HCT116 (cell line): ENCODE measurements at regions not wholly inside any gene's neighbourhood (a gene's known extent, or its start where the extent isn't known, plus 50 kb on each side); places are given as distances from the start of the nearest gene placed in this dataset.
"Not testable (repeated sequence)": the region's sequence is repeated elsewhere in the genome, so short reads cannot be mapped to it uniquely, and the experiment has no call there.

ENCODE experiments used
- ATAC-seq: fragments of 200-7000 bp; cut with Tn5 transposase; 2 replicates; pipeline ENCODE4 v1.9.1; 2020; ENCODE audit warnings: mild to moderate bottlenecking, moderate library complexity
- BruUV-seq: library from RNA; stranded (reverse); fragments of 400-500 nt; replicated peaks from 2 replicates; lab custom pipeline; 2021; lab: Mats Ljungman, UMichigan
- CTCF ChIA-PET: fragments of 300-600 bp; sonication (Branson Sonifier 250); formaldehyde crosslinking; loops from one replicate; lab custom pipeline; 2021; ENCODE audit warnings: antibody characterized with exemption; lab: Charles Lee
- POLR2A ChIA-PET: fragments of 300-600, 350-600 bp; sonication (Branson Sonifier 250); formaldehyde crosslinking; loops from one replicate; lab custom pipeline; 2021; ENCODE audit warnings: antibody characterized with exemption; lab: Charles Lee
- RAD21 ChIA-PET, 2 experiments: fragments of 300-600 bp; sonication (Branson Sonifier 250); formaldehyde crosslinking; loops; one replicate each; lab custom pipeline; 2023; ENCODE audit warnings: low total read pairs in 2 of 2; ENCODE audit not compliant: uncharacterized antibody in 2 of 2, unreplicated experiment in 2 of 2, low non-redundant PET in 1 of 2; lab: Charles Lee
- DNase-seq: peaks from one replicate; pipeline ENCODE4 v3.0.0-alpha.2; 2010; ENCODE audit warnings: low read depth, low spot score
- H2AFZ ChIP-seq: fragments of 200-600 bp; shearing (Covaris generic), sonication (generic); 2 replicates; pipeline ENCODE4 v1.6.1; 2017; ENCODE audit warnings: low read depth, mixed run types, mixed read lengths, antibody characterized with exemption, low read length; ENCODE audit not compliant: poor library complexity, severe bottlenecking
- H3K27ac ChIP-seq: 2 replicates; pipeline ENCODE4 v1.5.1; 2012; ENCODE audit warnings: low read depth, low read length
- H3K27me3 ChIP-seq: fragments of 200-600 bp; sonication (generic); 2 replicates; pipeline ENCODE4 v1.6.1; 2016; ENCODE audit warnings: mixed run types, low read length, mixed read lengths; ENCODE audit not compliant: insufficient read depth
- H3K36me3 ChIP-seq, 2 experiments: fragments of 200-500 bp in 1 of 2; fragments of 200-600 bp in 1 of 2; sonication (Bioruptor generic) in 1 of 2; sonication (generic) in 1 of 2; 2 replicates each; pipeline versions ENCODE4 v1.5.1 to v1.6.1; 2014 to 2016; ENCODE audit warnings: low read length in 2 of 2, inconsistent platforms in 1 of 2, mixed read lengths in 1 of 2, mixed run types in 1 of 2; ENCODE audit not compliant: insufficient read depth in 2 of 2, control insufficient read depth in 1 of 2
- H3K4me1 ChIP-seq, 2 experiments: fragments of 200-600 bp in 1 of 2; sonication (generic) in 1 of 2; 2 replicates each; pipeline versions ENCODE4 v1.5.1 to v1.6.1; 2012 to 2017; ENCODE audit warnings: low read length in 2 of 2, inconsistent platforms in 1 of 2, mild to moderate bottlenecking in 1 of 2, mixed read lengths in 1 of 2, mixed run types in 1 of 2, moderate library complexity in 1 of 2; ENCODE audit not compliant: insufficient read depth in 2 of 2, control insufficient read depth in 1 of 2
- H3K4me2 ChIP-seq: fragments of 200-600 bp; sonication (generic); 2 replicates; pipeline ENCODE4 v1.6.1; 2017; ENCODE audit warnings: mixed run types, low read length, mixed read lengths
- H3K4me3 ChIP-seq, 2 experiments: fragments of 200-600 bp in 1 of 2; sonication (generic) in 1 of 2; replicated peaks in 1 of 2; 2 replicates each; pipeline ENCODE4 v1.5.1; 2011 to 2016; ENCODE audit warnings: low read length in 2 of 2, control low read depth in 1 of 2, low read depth in 1 of 2, mild to moderate bottlenecking in 1 of 2, mixed read lengths in 1 of 2, mixed run types in 1 of 2
- H3K79me2 ChIP-seq: fragments of 200-600 bp; sonication (generic); 2 replicates; pipeline ENCODE4 v1.6.1; 2017; ENCODE audit warnings: mild to moderate bottlenecking, mixed run types, low read length, moderate library complexity, mixed read lengths; ENCODE audit not compliant: insufficient read depth
- H3K9ac ChIP-seq: fragments of 200-600 bp; sonication (generic); 2 replicates; pipeline ENCODE4 v1.6.1; 2016; ENCODE audit warnings: low read length, mixed read lengths
- H3K9me2 ChIP-seq: fragments of 200-600 bp; sonication (generic), shearing (Covaris generic); 2 replicates; pipeline ENCODE4 v1.6.1; 2017; ENCODE audit warnings: mixed run types, mild to moderate bottlenecking, moderate library complexity; ENCODE audit not compliant: insufficient read depth
- H3K9me3 ChIP-seq, 2 experiments: fragments of 200-500 bp in 1 of 2; fragments of 200-600 bp in 1 of 2; sonication (Bioruptor generic) in 1 of 2; sonication (generic) in 1 of 2; 2 replicates each; pipeline ENCODE4 v1.6.1; 2014 to 2017; ENCODE audit warnings: low read length in 2 of 2, mixed read lengths in 2 of 2, inconsistent platforms in 1 of 2, low read depth in 1 of 2, mild to moderate bottlenecking in 1 of 2, mixed run types in 1 of 2, moderate library complexity in 1 of 2; ENCODE audit not compliant: control insufficient read depth in 1 of 2, insufficient read depth in 1 of 2
- H4K20me1 ChIP-seq: fragments of 200-600 bp; sonication (generic), shearing (Covaris generic); 2 replicates; pipeline ENCODE4 v1.6.1; 2017; ENCODE audit warnings: mixed run types, mild to moderate bottlenecking, moderate library complexity; ENCODE audit not compliant: insufficient read depth
- EGR1 ChIP-seq: IDR thresholded peaks from 2 replicates; pipeline ENCODE4 v1.6.1; 2012; ENCODE audit warnings: low read depth
- EZH2 ChIP-seq: fragments of 200-600 bp; sonication (generic); IDR thresholded peaks from 2 replicates; pipeline ENCODE4 v1.6.1; 2017; ENCODE audit warnings: antibody characterized with exemption, mixed run types
- EZH2phosphoT487 ChIP-seq: fragments of 200-600 bp; IDR thresholded peaks from 2 replicates; pipeline ENCODE4 v1.6.1; 2018; ENCODE audit warnings: antibody characterized with exemption, borderline replicate concordance
- POLR2A ChIP-seq: IDR thresholded peaks from 2 replicates; pipeline ENCODE4 v1.7.0; 2011; ENCODE audit warnings: borderline replicate concordance; ENCODE audit not compliant: insufficient read depth, insufficient read length; ENCODE audit errors: extremely low read depth
- SP1 ChIP-seq: IDR thresholded peaks from 2 replicates; pipeline ENCODE4 v1.6.1; 2012; ENCODE audit warnings: low read depth
- YY1 ChIP-seq: IDR thresholded peaks from 2 replicates; pipeline ENCODE4 v1.6.1; 2011; ENCODE audit warnings: low read length, low read depth, moderate library complexity, mild to moderate bottlenecking; ENCODE audit not compliant: insufficient replicate concordance; ENCODE audit errors: extremely low read depth
- ZFX ChIP-seq: fragments of 450-650 bp; IDR thresholded peaks from 2 replicates; pipeline ENCODE4 v1.6.1; 2017
- intact Hi-C: fragments of 100-400 bp; cut with micrococcal nuclease; formaldehyde crosslinking; loops from 2 replicates; pipeline ENCODE4 v1.10.0; 2022
- TF ChIP-seq, protein P1 (sequence below), 3 experiments: fragments of 200-600 bp in 1 of 3; sonication (generic) in 1 of 3; IDR thresholded peaks in 2 of 3; conservative IDR thresholded peaks in 1 of 3; 2 replicates each; pipeline ENCODE4 v1.5.1; 2012 to 2017; ENCODE audit warnings: low read depth in 2 of 3, low read length in 2 of 3, antibody characterized with exemption in 1 of 3, borderline replicate concordance in 1 of 3, control low read depth in 1 of 3, mild to moderate bottlenecking in 1 of 3, mixed read lengths in 1 of 3, mixed run types in 1 of 3, moderate library complexity in 1 of 3; ENCODE audit not compliant: insufficient read depth in 1 of 3

DNA sequence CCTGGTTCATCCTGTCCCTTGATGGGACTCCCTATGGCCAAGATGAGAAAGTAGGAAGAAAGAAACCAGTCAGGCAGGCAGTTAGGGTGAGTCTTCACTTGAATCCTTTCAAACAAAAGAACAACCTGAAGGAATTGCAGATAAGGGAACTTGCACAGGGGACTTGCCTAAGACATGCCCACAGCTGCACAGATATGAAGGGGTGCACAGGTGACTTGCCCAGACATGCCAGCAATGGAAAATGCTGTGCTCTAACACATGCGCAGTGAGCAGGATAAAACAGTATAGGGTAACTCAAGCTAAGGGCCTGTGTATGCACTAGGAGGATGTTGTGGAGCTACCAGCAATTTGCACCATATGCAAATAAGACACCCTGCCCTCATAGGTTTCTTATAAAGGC is 404.6 kb upstream of the USP9Y start:
- H3K4me3 ChIP-seq = no peak overlapping the region
- H3K4me2 ChIP-seq = no peak overlapping the region
- no peaks in the 10 kb centered on the region for H3K9me2 ChIP-seq
- DNase-seq (no peak), ATAC-seq (no peak)
- H3K9ac ChIP-seq = no peak overlapping the region
- H4K20me1 ChIP-seq = no peaks in the 10 kb centered on the region
- no peaks in the 10 kb centered on the region for H3K27me3 ChIP-seq
- TF ChIP-seq ZFX (no peak), EZH2 (no peak), EGR1 (no peak), EZH2phosphoT487 (no peak), SP1 (no peak), POLR2A (no peak), YY1 (no peak)
- TF ChIP-seq, protein P1, sequence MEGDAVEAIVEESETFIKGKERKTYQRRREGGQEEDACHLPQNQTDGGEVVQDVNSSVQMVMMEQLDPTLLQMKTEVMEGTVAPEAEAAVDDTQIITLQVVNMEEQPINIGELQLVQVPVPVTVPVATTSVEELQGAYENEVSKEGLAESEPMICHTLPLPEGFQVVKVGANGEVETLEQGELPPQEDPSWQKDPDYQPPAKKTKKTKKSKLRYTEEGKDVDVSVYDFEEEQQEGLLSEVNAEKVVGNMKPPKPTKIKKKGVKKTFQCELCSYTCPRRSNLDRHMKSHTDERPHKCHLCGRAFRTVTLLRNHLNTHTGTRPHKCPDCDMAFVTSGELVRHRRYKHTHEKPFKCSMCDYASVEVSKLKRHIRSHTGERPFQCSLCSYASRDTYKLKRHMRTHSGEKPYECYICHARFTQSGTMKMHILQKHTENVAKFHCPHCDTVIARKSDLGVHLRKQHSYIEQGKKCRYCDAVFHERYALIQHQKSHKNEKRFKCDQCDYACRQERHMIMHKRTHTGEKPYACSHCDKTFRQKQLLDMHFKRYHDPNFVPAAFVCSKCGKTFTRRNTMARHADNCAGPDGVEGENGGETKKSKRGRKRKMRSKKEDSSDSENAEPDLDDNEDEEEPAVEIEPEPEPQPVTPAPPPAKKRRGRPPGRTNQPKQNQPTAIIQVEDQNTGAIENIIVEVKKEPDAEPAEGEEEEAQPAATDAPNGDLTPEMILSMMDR (IDR thresholded peaks at IDR 0.05 in 2 of 3, conservative IDR thresholded peaks at IDR 0.05 in 1 of 3; ENCODE audit: borderline replicate concordance in 1 of 3, insufficient read depth in 1 of 3, low read depth in 2 of 3, low read length in 2 of 3) = no peak
- intact Hi-C loops = no loop called here
- H3K27ac ChIP-seq = no peak overlapping the region
- H3K79me2 ChIP-seq = no peaks in the 10 kb centered on the region
- RAD21 ChIA-PET = no interaction called here
- H2AFZ ChIP-seq = no peak overlapping the region
- no peaks in the 10 kb centered on the region for H3K36me3 ChIP-seq
- POLR2A ChIA-PET = no interaction called here
- no peaks in the 10 kb centered on the region for H3K4me1 ChIP-seq
- no TSS peak for BruUV-seq
- H3K9me3 ChIP-seq = no peaks in the 10 kb centered on the region
- CTCF ChIA-PET = no interaction called here

DNA sequence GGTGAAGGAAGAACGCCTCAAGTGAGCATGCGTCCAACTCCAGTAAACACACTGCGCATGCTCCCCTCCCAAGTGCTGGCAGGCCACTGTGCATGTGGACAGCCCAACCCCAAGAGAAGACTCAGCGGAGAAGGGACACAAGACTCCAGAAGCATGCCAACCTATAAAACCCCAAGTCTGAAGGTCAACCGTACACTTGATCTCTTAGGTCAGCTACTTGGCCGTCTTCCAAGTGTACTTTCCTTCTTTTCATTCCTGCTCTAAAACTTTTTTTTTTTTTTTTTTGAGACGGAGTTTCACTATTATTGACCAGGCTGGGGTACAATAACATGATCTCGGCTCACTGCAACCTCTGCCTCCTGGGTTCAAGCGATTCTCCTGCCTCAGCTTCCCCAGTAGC is 401.2 kb upstream of the USP9Y start:
- BruUV-seq, H3K4me3 ChIP-seq, intact Hi-C loops, CTCF ChIA-PET, H3K36me3 ChIP-seq, DNase-seq, H4K20me1 ChIP-seq, H3K27me3 ChIP-seq, H3K9me2 ChIP-seq, H3K4me2 ChIP-seq, RAD21 ChIA-PET, H3K4me1 ChIP-seq, H3K9me3 ChIP-seq, ATAC-seq, H2AFZ ChIP-seq, H3K9ac ChIP-seq, H3K79me2 ChIP-seq, POLR2A ChIA-PET, H3K27ac ChIP-seq: not testable (repeated sequence)
